AG10803 (cell line): ENCODE measurements at regions not wholly inside any gene's neighbourhood (a gene's known extent, or its start where the extent isn't known, plus 50 kb on each side); places are given as distances from the start of the nearest gene placed in this dataset.
A peak's percentile ranks its signal among the peaks of the same experiment; 100 is the strongest.

Experiments used
- DNase-seq: peaks from one replicate; pipeline ENCODE4 v3.0.0; 2010; ENCODE audit warnings: low read depth
- H3K4me3 ChIP-seq: 2 replicates; pipeline ENCODE4 v1.5.1; 2011; ENCODE audit warnings: mild to moderate bottlenecking, low read length, control low read depth
- TF ChIP-seq, protein P1 (sequence below): conservative IDR thresholded peaks from 2 replicates; pipeline ENCODE4 v1.5.1; 2011; ENCODE audit warnings: mild to moderate bottlenecking, low read length, control low read depth, inconsistent platforms

DNA sequence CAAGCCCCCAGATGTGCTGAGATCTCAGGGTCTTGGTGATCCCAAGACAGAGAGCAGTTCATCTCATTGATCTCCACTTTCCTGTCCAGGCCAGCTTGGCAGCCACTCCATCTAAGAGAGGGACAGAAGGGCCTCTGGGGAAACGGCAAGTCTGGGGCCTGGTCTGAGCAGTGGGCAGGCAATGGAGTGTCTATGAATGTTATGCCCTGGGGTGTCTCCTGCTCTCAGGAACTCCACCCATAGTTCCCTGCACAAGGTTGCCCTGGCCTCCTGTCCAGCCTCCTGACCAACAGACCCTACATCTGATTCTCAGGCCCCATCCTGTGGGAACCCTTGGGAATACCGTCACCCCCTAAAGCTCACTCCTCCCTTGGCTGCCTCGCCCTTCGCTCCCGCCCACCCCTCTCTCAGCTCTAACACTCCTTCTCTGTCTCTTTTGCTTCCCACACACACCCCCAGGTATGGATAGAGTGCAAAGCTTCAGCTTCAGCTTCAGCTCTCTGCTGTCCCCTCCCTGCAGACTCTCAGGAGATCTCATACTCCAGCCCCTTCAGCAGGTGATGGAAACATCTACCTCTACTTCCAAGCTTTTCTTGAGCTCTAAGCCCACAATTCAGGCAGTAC is 83.0 kb downstream of the HIF1AN start:
- no peak overlapping the region for H3K4me3 ChIP-seq
- TF ChIP-seq, protein P1, sequence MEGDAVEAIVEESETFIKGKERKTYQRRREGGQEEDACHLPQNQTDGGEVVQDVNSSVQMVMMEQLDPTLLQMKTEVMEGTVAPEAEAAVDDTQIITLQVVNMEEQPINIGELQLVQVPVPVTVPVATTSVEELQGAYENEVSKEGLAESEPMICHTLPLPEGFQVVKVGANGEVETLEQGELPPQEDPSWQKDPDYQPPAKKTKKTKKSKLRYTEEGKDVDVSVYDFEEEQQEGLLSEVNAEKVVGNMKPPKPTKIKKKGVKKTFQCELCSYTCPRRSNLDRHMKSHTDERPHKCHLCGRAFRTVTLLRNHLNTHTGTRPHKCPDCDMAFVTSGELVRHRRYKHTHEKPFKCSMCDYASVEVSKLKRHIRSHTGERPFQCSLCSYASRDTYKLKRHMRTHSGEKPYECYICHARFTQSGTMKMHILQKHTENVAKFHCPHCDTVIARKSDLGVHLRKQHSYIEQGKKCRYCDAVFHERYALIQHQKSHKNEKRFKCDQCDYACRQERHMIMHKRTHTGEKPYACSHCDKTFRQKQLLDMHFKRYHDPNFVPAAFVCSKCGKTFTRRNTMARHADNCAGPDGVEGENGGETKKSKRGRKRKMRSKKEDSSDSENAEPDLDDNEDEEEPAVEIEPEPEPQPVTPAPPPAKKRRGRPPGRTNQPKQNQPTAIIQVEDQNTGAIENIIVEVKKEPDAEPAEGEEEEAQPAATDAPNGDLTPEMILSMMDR, result no peak
- no peak for DNase-seq

DNA sequence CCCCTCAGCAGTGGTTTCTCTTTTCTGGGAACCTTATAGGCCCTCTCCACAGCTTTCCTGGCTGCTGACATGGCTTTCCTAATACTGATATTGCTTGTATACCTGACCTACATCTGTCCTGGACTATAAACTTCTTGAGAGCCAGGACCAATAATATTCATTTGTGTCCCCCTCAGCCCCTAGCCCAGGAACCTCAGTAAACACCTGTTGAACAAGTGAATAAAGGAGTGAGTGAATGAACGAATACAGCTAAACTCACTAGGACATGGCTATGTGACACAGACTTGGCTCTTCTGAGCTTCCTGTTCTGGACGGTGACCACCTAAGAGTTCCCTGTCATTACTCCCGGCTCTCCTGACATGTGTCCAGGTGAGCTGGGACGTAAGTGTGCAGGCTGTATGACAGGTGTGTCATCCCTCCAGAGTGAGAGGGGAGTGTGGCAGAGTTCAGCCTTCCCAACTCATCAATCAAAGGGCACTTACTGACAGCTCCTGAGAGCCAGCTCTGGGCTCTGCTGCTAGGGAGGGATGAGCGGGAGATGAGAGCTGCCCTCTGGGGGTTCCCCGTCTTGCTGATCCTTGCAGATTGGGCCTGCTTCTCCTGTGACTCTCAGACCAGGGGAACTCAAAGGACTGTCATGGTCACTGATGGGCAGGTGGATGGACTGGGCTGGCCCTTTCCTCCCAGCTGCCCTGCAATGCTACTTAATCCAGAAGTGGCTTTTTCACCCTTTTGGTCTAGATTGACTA is 84.5 kb downstream of the HIF1AN start:
- H3K4me3 ChIP-seq, result no peak overlapping the region
- DNase-seq, result no peak
- TF ChIP-seq, protein P1, result no peak

DNA sequence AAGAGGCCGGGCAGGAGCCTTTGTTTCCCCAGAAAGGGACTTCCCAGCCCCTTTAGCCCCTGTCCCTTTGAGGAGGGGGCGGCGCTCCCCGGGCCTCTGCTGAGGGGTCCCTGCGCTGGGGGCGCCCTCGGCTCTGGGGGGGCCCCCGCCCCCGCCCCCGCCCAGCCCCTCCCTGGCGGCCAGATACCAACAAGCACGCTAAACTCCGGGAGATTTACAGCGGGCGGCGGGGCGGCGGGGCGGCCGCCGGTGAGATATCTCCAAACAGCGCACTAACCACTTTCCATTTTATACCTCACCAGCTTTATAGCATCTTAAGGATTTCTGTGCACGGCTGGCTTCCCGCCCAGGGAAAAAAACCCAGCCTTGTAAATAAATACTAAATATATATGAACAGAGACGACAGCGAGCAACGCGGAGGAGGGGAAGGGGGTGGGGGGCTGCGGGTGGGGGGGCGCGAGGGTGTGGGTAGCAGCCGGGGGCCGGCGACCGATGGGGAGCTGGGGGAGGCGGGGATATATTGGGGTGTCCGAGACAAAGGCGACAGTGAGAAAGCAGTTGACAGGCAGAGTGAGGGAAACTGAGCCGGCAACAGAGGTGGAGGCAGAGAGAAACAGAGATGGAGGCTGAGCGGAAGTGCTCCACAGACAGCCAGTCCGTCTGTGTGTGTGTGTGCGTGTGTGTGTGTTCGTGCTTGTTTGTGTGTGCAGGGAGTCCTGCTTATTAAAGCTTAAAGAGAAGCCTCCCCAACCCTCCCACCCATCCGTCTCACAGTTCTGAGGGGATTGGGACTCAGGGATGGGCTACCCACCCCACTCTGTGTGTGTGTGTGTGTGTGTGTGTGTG is 85.8 kb downstream of the HIF1AN start:
- TF ChIP-seq, protein P1, result no peak
- no peak overlapping the region for H3K4me3 ChIP-seq
- peak; percentile 20 for DNase-seq

DNA sequence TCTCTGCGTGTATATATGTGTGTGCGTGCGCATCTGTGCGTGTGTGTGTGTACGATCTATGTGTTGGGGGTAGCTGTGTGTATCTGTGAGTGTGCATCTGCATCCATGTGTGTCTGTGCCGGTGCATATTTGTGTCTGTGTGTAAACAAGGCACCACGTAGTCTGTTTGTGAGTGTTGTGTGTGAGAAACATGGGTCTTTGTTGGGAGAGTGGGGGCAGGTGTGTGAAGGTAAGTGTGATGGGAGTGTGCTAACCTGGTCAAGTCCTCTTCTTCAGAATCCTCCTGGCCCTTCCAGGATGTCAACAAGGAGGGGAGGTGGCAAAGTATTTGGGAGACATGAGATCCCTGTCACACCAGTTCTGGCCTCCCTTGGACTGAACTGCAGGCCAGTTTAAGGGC is 87.2 kb downstream of the HIF1AN start:
- H3K4me3 ChIP-seq, result no peak overlapping the region
- DNase-seq, result no peak
- TF ChIP-seq, protein P1, result no peak

DNA sequence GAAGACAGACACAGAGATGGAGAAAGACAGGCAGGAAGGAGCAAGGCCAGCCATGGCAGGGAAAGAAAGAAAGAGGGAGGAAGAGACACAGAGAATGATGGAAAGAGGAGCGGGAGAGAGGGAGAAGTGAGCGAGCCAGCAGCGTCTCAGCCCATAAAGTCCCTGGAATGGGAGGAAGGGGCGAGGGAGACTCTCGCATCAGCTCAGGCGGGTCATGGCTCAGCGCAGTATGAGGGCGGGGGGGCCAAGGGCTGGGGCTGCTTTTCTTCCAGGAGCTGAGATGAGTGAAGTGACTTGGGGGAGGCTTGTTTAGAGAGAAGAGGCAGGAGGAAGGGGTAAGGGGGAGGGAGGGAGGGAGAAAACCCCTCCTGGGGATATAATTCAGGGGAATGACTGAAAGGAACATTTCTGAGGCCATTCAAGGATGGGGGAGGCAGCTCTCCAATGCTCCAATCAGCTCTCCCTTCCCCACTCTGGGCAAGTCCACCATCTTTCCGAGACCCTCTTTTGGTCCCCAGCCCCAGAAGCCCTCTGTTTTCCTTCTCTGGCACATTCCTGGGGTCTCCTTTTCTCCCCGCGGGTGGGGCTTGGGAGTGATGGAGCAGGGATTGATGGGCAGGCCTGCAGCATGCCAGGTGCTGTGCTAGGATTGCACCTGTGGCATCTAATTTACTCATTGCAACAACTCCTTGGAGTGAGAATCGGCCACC is 87.9 kb downstream of the HIF1AN start:
- TF ChIP-seq, protein P1, result no peak
- H3K4me3 ChIP-seq, result no peak overlapping the region
- DNase-seq, result no peak

DNA sequence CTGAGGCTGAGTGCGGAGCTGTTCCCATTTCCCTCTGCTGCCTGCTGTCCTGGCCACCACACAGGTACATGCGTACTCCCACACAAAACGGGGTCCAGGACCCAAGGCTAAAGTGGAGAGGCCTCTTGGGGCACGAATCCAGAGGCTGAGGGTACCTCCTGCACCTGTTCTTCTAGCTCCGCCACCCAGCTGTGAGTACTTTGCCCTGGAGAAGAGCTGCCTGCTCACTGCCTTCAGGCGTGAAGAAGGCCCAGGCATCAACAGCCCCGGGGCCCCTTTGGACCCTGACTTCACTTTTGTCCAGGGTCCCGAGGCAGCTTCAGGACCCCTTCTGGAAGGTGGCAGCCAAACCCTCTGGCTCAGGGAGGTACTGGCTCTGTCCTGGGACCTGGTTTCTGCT is 88.6 kb downstream of the HIF1AN start:
- TF ChIP-seq, protein P1, result no peak
- no peak for DNase-seq
- no peak overlapping the region for H3K4me3 ChIP-seq
